Testis (tissue), 2 donors: ENCODE measurements at regions not wholly inside any gene's neighbourhood (a gene's known extent, or its start where the extent isn't known, plus 50 kb on each side); places are given as distances from the start of the nearest gene placed in this dataset.

ENCODE experiments used
- DNase-seq: peaks from one replicate; pipeline ENCODE4 v3.0.0-alpha.2; 2019
- H3K27ac ChIP-seq, 2 donors: fragments of 200-600 bp; sonication (generic); one replicate each; pipeline ENCODE4 v1.5.1; 2019
- H3K27me3 ChIP-seq: fragments of 200-600 bp; sonication (generic); one replicate; pipeline ENCODE4 v1.5.1; 2019
- H3K36me3 ChIP-seq: fragments of 200-600 bp; sonication (generic); one replicate; pipeline ENCODE4 v1.5.1; 2017; ENCODE audit warnings: low read depth; ENCODE audit errors: missing control alignments
- H3K4me1 ChIP-seq: fragments of 200-600 bp; sonication (generic); one replicate; pipeline ENCODE4 v1.5.1; 2019
- H3K4me3 ChIP-seq, 2 donors: fragments of 200-600 bp; sonication (generic); one replicate each; pipeline ENCODE4 v1.5.1; 2017 to 2019
- H3K9me3 ChIP-seq: fragments of 200-600 bp; sonication (generic); one replicate; pipeline ENCODE4 v1.5.1; 2017
- POLR2A ChIP-seq: fragments of 450-650 bp; IDR thresholded peaks from one replicate; pipeline ENCODE4 v1.6.1; 2017; ENCODE audit warnings: antibody characterized with exemption, mild to moderate bottlenecking, moderate library complexity
- WGBS, 2 donors: methylation state at CpG; one replicate each; pipeline ENCODE4 v1.1.5; 2018; 5-methylcytosine and 5-hydroxymethylcytosine counted together
- intact Hi-C: fragments of 100-400 bp; cut with DNase I; formaldehyde crosslinking; loops from one replicate; pipeline ENCODE4 v1.15.1; 2023; ENCODE audit warnings: low total_unique reads
- TF ChIP-seq, protein P1 (sequence below), 3 experiments: fragments of 450-650 bp in 2 of 3; fragments of 200-600 bp in 1 of 3; sonication (generic) in 1 of 3; IDR thresholded peaks; one replicate each; pipeline ENCODE4 v1.5.1; 2016 to 2019; ENCODE audit warnings: antibody characterized with exemption in 3 of 3, mild to moderate bottlenecking in 2 of 3, moderate library complexity in 1 of 3

DNA sequence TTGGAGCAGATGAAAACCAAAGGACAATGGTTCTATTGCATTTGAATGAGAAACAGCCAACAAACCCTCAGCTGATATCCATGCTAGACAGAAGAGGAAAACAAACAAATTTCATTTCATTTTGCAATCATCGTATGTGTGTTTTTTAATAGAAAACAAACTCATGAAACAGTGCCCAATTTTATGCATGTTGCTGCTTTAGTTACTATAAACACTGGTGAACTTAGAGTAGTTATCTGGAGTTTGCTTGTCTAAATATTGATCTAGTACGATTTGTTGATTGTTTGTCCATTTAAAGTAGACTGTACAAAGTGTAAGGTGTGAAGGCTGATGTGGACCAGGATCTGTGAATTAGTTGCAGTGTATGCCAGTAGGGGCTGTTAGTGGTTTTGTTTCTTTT, 166.6 kb downstream of the KITLG start:
- TF ChIP-seq, protein P1, sequence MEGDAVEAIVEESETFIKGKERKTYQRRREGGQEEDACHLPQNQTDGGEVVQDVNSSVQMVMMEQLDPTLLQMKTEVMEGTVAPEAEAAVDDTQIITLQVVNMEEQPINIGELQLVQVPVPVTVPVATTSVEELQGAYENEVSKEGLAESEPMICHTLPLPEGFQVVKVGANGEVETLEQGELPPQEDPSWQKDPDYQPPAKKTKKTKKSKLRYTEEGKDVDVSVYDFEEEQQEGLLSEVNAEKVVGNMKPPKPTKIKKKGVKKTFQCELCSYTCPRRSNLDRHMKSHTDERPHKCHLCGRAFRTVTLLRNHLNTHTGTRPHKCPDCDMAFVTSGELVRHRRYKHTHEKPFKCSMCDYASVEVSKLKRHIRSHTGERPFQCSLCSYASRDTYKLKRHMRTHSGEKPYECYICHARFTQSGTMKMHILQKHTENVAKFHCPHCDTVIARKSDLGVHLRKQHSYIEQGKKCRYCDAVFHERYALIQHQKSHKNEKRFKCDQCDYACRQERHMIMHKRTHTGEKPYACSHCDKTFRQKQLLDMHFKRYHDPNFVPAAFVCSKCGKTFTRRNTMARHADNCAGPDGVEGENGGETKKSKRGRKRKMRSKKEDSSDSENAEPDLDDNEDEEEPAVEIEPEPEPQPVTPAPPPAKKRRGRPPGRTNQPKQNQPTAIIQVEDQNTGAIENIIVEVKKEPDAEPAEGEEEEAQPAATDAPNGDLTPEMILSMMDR (IDR thresholded peaks at IDR 0.05), result no peak
- no peak for TF ChIP-seq POLR2A
- Histone ChIP-seq H3K36me3 (no peaks in the 10 kb centered on the region), H3K9me3 (no peaks in the 10 kb centered on the region), H3K27ac (no peak overlapping the region), H3K27me3 (no peaks in the 10 kb centered on the region), H3K4me1 (no peaks in the 10 kb centered on the region), H3K4me3 (no peak overlapping the region)
- WGBS, 2 donors, result 76 to 78% methylated on average over 2 of the region's 2 CpGs
- DNase-seq, result no peak
- intact Hi-C loops, result no loop called here

DNA sequence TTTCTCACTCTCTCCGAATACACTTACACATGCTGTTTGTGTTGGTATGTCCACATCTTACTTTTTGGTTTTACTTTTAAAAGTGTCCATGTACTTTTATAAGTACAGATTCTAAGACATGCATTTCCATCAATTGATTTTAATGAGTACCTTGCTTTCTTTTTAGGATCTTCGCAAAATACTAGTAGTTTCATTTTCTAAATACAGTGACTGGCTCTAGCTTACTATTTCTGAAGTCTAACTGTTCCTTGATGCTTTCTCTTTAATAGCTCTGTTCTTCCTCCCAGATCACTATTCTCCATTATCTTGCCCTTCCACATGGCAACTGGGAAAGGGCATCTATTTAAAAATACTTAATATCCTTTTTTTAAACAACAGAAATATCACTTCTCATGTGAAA, 164.1 kb downstream of the KITLG start:
- no peaks in the 10 kb centered on the region for H3K4me1 ChIP-seq

DNA sequence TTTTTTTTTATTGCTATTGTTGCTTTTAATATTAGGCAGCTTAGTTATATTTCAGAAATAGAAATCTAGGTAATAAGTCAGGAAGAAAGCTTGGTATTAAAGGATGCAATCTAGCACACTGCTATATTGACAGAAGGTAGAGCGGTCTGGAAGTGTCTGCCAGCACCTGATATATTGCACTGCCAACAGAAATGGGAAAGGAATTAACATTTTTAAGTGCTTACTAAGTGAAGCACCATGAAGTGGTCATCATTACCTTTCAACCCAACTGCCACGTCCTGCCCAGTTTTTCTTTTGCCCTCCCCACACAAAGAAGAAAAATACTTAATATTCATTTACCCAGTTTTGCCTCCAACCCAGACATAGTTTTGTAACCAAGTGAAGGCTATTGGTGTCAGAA, 163.5 kb downstream of the KITLG start:
- Histone ChIP-seq H3K36me3 (no peaks in the 10 kb centered on the region), H3K9me3 (no peaks in the 10 kb centered on the region), H3K27me3 (no peaks in the 10 kb centered on the region), H3K27ac (no peak overlapping the region), H3K4me3 (no peak overlapping the region), H3K4me1 (no peaks in the 10 kb centered on the region)
- WGBS, 2 donors, result 82 to 85% methylated on average over 2 of the region's 2 CpGs
- TF ChIP-seq POLR2A, result no peak
- TF ChIP-seq, protein P1 (IDR thresholded peaks at IDR 0.05), result no peak
- DNase-seq, result no peak
- intact Hi-C loops, result no loop called here

More for the DNA sequence above, 164.1 kb downstream of the KITLG start:
- WGBS, 2 donors, result 67 to 81% methylated on average over 2 of the region's 2 CpGs
- TF ChIP-seq, protein P1 (IDR thresholded peaks at IDR 0.05), result no peak
- TF ChIP-seq POLR2A, result no peak
- intact Hi-C loops, result no loop called here
- no peaks in the 10 kb centered on the region for H3K27me3 ChIP-seq
- no peak overlapping the region for H3K27ac ChIP-seq
- H3K4me3 ChIP-seq, result no peak overlapping the region
- no peaks in the 10 kb centered on the region for H3K36me3 ChIP-seq
- DNase-seq, result no peak
- H3K9me3 ChIP-seq, result no peaks in the 10 kb centered on the region

DNA sequence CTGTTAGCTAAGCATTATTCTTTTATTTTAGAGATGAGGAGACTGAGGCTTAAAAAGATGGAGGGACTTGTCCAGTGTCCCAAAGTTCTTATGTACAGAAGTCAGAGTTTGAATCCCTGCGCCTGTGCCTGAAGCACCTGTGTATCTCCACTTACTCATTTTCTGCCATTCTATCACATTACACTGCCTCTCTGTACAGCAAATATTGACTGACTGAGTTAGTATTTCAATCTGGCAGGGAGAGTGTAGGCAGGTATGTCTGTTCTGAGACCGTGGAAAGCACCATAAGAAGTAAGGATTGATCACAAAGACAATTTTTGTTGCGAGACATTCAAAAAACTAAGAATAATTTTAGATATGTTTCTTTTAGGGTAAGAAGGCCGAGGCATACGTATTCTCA, 162.7 kb downstream of the KITLG start:
- H3K4me3 ChIP-seq, result no peak overlapping the region
- H3K4me1 ChIP-seq, result no peaks in the 10 kb centered on the region
- intact Hi-C loops, result no loop called here
- H3K9me3 ChIP-seq, result no peaks in the 10 kb centered on the region
- H3K27ac ChIP-seq, result no peak overlapping the region
- H3K27me3 ChIP-seq, result no peaks in the 10 kb centered on the region
- 74 to 75% methylated on average over 5 of the region's 5 CpGs for WGBS, 2 donors
- no peaks in the 10 kb centered on the region for H3K36me3 ChIP-seq
- DNase-seq, result no peak
- TF ChIP-seq POLR2A, result no peak
- TF ChIP-seq, protein P1 (IDR thresholded peaks at IDR 0.05), result no peak

DNA sequence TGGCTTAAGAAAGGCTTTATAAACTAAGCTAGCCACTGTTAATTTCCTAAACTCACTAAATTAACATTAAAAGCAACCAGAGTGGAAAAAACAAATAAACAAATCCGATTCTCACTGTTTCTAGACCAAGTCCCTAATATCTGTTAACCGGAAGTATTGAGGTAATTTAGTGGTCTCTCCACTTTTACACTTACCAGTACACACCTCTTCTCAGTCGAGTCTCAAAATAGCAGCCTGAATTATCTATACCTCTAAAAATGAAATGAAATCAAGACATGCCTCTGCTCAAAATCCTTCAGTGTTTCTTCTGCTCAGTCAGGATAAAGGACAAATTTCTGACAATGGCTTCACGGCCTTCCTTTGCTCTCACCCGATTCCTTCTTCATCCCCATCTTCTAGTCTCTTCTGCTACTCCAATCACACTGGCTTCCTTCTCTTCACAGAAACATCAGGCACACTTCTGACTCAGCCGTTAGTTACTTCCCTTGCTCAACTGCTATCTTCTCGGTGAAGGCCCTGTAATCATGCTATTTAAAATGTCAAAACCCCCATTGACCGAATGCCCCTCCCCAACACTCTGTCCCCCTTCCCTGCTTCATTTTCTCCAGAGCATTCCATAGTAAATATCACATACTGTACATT, 161.3 kb downstream of the KITLG start:
- intact Hi-C loops, result no loop called here
- Histone ChIP-seq H3K9me3 (no peaks in the 10 kb centered on the region), H3K27ac (no peak overlapping the region), H3K4me1 (no peaks in the 10 kb centered on the region), H3K36me3 (no peaks in the 10 kb centered on the region), H3K4me3 (no peak overlapping the region), H3K27me3 (no peaks in the 10 kb centered on the region)
- no peak for DNase-seq
- TF ChIP-seq, protein P1 (IDR thresholded peaks at IDR 0.05), result no peak
- no peak for TF ChIP-seq POLR2A
- 87 to 89% methylated on average over 8 of the region's 8 CpGs for WGBS, 2 donors
